DOHH2 (cell line): ENCODE measurements at regions not wholly inside any gene's neighbourhood (a gene's known extent, or its start where the extent isn't known, plus 50 kb on each side); places are given as distances from the start of the nearest gene placed in this dataset.

Experiments
- EZH2phosphoT487 ChIP-seq: fragments of 200-600 bp; sonication (generic); IDR thresholded peaks from 2 replicates; pipeline ENCODE4 v1.6.1; 2017; ENCODE audit warnings: borderline replicate concordance, mild to moderate bottlenecking, antibody characterized with exemption, low read length, moderate library complexity, mixed read lengths
- TF ChIP-seq, protein P1 (sequence below): fragments of 200-600 bp; sonication (generic); IDR thresholded peaks from one replicate; pipeline ENCODE4 v1.5.1; 2014; ENCODE audit warnings: antibody characterized with exemption, mild to moderate bottlenecking, low read depth, low read length; ENCODE audit not compliant: poor library complexity, severe bottlenecking

DNA sequence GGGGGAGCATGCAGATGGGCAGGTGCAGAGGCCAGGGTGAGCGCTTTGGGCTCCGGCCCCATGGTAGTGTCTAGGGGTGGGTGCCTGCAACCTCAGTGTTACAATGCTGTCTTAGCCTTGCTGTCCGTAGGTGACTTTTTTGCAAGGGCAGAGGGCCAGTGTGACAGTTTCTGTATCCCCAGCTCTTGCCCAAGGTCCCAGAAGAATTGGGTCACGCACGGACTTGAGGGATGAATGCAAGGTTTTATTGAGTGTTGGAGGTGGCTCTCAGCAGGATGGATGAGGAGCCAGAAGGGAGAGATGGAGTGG is 492.5 kb downstream of the AGTPBP1 start:
- TF ChIP-seq, protein P1, sequence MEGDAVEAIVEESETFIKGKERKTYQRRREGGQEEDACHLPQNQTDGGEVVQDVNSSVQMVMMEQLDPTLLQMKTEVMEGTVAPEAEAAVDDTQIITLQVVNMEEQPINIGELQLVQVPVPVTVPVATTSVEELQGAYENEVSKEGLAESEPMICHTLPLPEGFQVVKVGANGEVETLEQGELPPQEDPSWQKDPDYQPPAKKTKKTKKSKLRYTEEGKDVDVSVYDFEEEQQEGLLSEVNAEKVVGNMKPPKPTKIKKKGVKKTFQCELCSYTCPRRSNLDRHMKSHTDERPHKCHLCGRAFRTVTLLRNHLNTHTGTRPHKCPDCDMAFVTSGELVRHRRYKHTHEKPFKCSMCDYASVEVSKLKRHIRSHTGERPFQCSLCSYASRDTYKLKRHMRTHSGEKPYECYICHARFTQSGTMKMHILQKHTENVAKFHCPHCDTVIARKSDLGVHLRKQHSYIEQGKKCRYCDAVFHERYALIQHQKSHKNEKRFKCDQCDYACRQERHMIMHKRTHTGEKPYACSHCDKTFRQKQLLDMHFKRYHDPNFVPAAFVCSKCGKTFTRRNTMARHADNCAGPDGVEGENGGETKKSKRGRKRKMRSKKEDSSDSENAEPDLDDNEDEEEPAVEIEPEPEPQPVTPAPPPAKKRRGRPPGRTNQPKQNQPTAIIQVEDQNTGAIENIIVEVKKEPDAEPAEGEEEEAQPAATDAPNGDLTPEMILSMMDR: no peak
- no peak for TF ChIP-seq EZH2phosphoT487
